ENCODE measurements at regions not wholly inside any gene's neighbourhood (a gene's known extent, or its start where the extent isn't known, plus 50 kb on each side); places are given as distances from the start of the nearest gene placed in this dataset.

DNA sequence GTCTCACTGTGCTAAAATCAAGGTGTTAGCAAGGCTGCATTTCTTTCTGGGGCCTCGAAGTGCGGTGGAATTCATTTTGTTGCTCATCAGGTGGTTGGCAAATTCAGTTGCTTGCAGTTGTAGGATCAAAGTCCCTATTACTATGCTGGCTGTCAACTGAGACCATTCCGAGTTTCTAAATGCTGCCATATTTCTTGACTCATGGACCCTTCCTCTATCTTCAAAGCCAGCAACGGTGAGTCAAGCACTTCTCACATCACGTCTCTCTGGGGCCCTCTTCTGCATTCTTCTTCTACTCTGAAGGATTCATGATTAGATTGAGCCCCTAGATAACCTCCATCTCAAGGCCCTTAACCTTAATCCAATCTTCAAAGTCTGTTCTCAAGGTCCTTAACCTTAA is 619.7 kb downstream of the HACE1 start:
- TF ChIP-seq POLR2A (IDR thresholded peaks at IDR 0.05; ENCODE audit: low read depth, low read length) (no peak), TAF1 (IDR thresholded peaks at IDR 0.05; ENCODE audit: borderline replicate concordance, low read depth, low read length) (no peak), POLR2AphosphoS5 (IDR thresholded peaks at IDR 0.05; ENCODE audit: low read depth, low read length) (no peak)

Measured in GM12892 (cell line).